Kidney (tissue), 13 donors: ENCODE measurements at regions not wholly inside any gene's neighbourhood (a gene's known extent, or its start where the extent isn't known, plus 50 kb on each side); places are given as distances from the start of the nearest gene placed in this dataset.

Source experiments
- DNase-seq, 5 donors: peaks; one replicate each; pipeline ENCODE4 v3.0.0-alpha.2; 2013 to 2020
- FAIRE-seq: peaks from 2 replicates; lab custom pipeline; 2012; peaks lifted over from hg19 to GRCh38; lab: Jason Lieb, UNC
- H3K27ac ChIP-seq, 2 donors: one replicate each; pipeline ENCODE4 v1.7.0; 2013; ENCODE audit warnings: low read depth in 2 of 2, low read length in 2 of 2, inconsistent platforms in 1 of 2
- H3K27me3 ChIP-seq: one replicate; pipeline ENCODE4 v1.7.1; 2013; ENCODE audit warnings: low read length, inconsistent platforms; ENCODE audit not compliant: control insufficient read depth, insufficient read depth
- H3K36me3 ChIP-seq, 3 donors: one replicate each; pipeline versions ENCODE4 v1.7.0 to v1.7.1; 2013; ENCODE audit warnings: low read length in 3 of 3, control low read depth in 1 of 3, inconsistent platforms in 1 of 3; ENCODE audit not compliant: insufficient read depth in 3 of 3, control insufficient read depth in 2 of 3
- H3K4me1 ChIP-seq, 3 donors: one replicate each; pipeline versions ENCODE4 v1.7.0 to v1.7.1; 2013; ENCODE audit warnings: low read length in 3 of 3, inconsistent platforms in 1 of 3, low read depth in 1 of 3; ENCODE audit not compliant: control insufficient read depth in 2 of 3, insufficient read depth in 2 of 3
- H3K4me3 ChIP-seq, 3 donors: one replicate each; pipeline versions ENCODE4 v1.7.0 to v1.8.1; 2013; ENCODE audit warnings: low read length in 3 of 3, control low read depth in 1 of 3, inconsistent platforms in 1 of 3
- H3K9ac ChIP-seq, 3 donors: one replicate each; pipeline versions ENCODE4 v1.7.0 to v1.7.1; 2013; ENCODE audit warnings: low read length in 3 of 3, control low read depth in 1 of 3, inconsistent platforms in 1 of 3
- H3K9me3 ChIP-seq, 3 donors: one replicate each; pipeline versions ENCODE4 v1.7.0 to v1.7.1; 2013; ENCODE audit warnings: low read length in 3 of 3, control low read depth in 1 of 3, inconsistent platforms in 1 of 3; ENCODE audit not compliant: control insufficient read depth in 2 of 3, insufficient read depth in 1 of 3
- intact Hi-C: fragments of 100-400 bp; cut with DNase I; formaldehyde crosslinking; loops from one replicate; pipeline ENCODE4 v1.11.1; 2022
- TF ChIP-seq, protein P1 (sequence below): IDR thresholded peaks from 3 replicates; pipeline ENCODE4 v1.5.1; 2012; ENCODE audit warnings: mild to moderate bottlenecking, moderate library complexity, borderline replicate concordance; ENCODE audit not compliant: insufficient read depth; ENCODE audit errors: extremely low read depth
- donor health status: control.
- donor health status: control.
- donor health status: control.
- donor health status: control.
- donor health status: control.
- donor health status: DM: yes; HTN: yes; CAD: no.
- donor health status: Normal renal cell carcinoma (clear cell type).

GRCh38 chr13:67735651-67736050, 505.5 kb upstream of the PCDH9 start:
- H3K4me1 ChIP-seq: no peaks in the 10 kb centered on the region
- H3K36me3 ChIP-seq: no peaks in the 10 kb centered on the region
- no peak for FAIRE-seq
- peak in 1 of 5 donors; percentile 19 for DNase-seq
- H3K4me3 ChIP-seq: no peak overlapping the region
- no peak overlapping the region for H3K9ac ChIP-seq
- TF ChIP-seq, protein P1, sequence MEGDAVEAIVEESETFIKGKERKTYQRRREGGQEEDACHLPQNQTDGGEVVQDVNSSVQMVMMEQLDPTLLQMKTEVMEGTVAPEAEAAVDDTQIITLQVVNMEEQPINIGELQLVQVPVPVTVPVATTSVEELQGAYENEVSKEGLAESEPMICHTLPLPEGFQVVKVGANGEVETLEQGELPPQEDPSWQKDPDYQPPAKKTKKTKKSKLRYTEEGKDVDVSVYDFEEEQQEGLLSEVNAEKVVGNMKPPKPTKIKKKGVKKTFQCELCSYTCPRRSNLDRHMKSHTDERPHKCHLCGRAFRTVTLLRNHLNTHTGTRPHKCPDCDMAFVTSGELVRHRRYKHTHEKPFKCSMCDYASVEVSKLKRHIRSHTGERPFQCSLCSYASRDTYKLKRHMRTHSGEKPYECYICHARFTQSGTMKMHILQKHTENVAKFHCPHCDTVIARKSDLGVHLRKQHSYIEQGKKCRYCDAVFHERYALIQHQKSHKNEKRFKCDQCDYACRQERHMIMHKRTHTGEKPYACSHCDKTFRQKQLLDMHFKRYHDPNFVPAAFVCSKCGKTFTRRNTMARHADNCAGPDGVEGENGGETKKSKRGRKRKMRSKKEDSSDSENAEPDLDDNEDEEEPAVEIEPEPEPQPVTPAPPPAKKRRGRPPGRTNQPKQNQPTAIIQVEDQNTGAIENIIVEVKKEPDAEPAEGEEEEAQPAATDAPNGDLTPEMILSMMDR: no peak
- H3K27me3 ChIP-seq: no peaks in the 10 kb centered on the region
- intact Hi-C loops: no loop called here
- no peak overlapping the region for H3K27ac ChIP-seq
- no peaks in the 10 kb centered on the region for H3K9me3 ChIP-seq

DNA sequence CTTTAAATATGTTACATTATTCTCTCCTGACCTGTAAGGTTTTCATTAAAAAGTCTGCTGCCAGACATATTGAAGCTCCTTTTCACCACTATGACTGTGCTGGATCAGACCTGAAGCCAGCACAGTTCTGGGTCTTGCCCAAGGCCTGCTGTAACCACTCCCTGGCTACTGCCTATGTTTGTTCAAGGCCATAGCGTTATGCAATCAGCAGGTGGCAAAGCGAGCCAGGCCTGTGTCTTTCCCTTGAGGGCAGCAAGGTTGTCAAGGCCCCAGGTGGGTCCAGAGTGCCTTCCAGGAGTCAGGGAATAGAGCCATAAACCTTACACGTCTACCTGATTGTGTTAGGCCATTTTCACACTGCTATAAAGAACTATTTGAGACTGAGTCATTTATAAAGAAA, 496.8 kb upstream of the PCDH9 start:
- Histone ChIP-seq H3K27me3 (no peaks in the 10 kb centered on the region), H3K4me3 (no peak overlapping the region), H3K9me3 (peaks cover 0 to 7% (median 6%) of the 10 kb centered on the region in 3 donors), H3K27ac (no peak overlapping the region), H3K36me3 (no peaks in the 10 kb centered on the region), H3K9ac (no peak overlapping the region), H3K4me1 (no peaks in the 10 kb centered on the region)
- intact Hi-C loops: no loop called here
- DNase-seq: no peak
- TF ChIP-seq, protein P1: no peak
- FAIRE-seq: no peak

DNA sequence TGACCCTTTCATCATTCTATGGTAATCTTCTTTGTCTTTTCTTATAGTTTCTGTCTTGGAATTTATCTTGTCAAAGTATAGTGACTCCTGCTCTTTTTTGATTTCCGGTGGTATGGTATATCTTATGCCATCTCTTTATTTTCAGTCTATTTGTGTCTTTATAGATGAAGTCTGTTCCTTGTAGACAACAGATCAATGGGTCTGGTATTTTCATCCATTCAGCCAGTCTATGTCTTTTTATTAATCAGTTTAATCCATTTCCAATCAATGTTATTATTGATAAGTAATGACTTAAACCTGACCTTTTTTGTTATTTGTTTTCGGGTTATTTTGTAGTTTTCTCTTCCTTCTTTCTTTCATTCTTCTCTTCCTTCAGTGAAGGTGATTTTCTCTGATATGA, 495.9 kb upstream of the PCDH9 start:
- Histone ChIP-seq H3K9me3 (peaks cover 0 to 7% (median 6%) of the 10 kb centered on the region in 3 donors), H3K27me3 (no peaks in the 10 kb centered on the region), H3K4me3 (no peak overlapping the region), H3K27ac (no peak overlapping the region), H3K36me3 (no peaks in the 10 kb centered on the region), H3K4me1 (no peaks in the 10 kb centered on the region), H3K9ac (no peak overlapping the region)
- TF ChIP-seq, protein P1: no peak
- FAIRE-seq (no peak), DNase-seq (no peak)
- intact Hi-C loops: no loop called here

- TF ChIP-seq, protein P1: no peak
- no peaks in the 10 kb centered on the region for H3K9me3 ChIP-seq
- intact Hi-C loops: no loop called here
- no peak overlapping the region for H3K27ac ChIP-seq
- H3K9ac ChIP-seq: no peak overlapping the region
- H3K36me3 ChIP-seq: no peaks in the 10 kb centered on the region
- no peaks in the 10 kb centered on the region for H3K4me1 ChIP-seq
- no peak for FAIRE-seq
- DNase-seq: no peak
- H3K4me3 ChIP-seq: no peak overlapping the region
- no peaks in the 10 kb centered on the region for H3K27me3 ChIP-seq
Measured at GRCh38 chr13:67713571-67713970, 483.4 kb upstream of the PCDH9 start.
